ENCODE measurements at regions not wholly inside any gene's neighbourhood (a gene's known extent, or its start where the extent isn't known, plus 50 kb on each side); places are given as distances from the start of the nearest gene placed in this dataset.

GRCh38 chr14:34350903-34351302, 111.1 kb downstream of the SPTSSA start:
- WGBS, 4 donors = 81 to 90% (median 85%) methylated on average over 6 of the region's 6 CpGs
- no peak overlapping the region for H3K27ac ChIP-seq

GRCh38 chr14:34348592-34348991, 113.4 kb downstream of the SPTSSA start:
- 88 to 94% (median 92%) methylated on average over 6 of the region's 6 CpGs for WGBS, 4 donors
- TF ChIP-seq, protein P1, sequence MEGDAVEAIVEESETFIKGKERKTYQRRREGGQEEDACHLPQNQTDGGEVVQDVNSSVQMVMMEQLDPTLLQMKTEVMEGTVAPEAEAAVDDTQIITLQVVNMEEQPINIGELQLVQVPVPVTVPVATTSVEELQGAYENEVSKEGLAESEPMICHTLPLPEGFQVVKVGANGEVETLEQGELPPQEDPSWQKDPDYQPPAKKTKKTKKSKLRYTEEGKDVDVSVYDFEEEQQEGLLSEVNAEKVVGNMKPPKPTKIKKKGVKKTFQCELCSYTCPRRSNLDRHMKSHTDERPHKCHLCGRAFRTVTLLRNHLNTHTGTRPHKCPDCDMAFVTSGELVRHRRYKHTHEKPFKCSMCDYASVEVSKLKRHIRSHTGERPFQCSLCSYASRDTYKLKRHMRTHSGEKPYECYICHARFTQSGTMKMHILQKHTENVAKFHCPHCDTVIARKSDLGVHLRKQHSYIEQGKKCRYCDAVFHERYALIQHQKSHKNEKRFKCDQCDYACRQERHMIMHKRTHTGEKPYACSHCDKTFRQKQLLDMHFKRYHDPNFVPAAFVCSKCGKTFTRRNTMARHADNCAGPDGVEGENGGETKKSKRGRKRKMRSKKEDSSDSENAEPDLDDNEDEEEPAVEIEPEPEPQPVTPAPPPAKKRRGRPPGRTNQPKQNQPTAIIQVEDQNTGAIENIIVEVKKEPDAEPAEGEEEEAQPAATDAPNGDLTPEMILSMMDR (IDR thresholded peaks at IDR 0.05) = no peak
- TF ChIP-seq POLR2A (IDR thresholded peaks at IDR 0.05) = no peak
- DNase-seq (no peak), ATAC-seq (no peak)
- H3K27ac ChIP-seq = no peak overlapping the region
- H3K27me3 ChIP-seq = no peaks in the 10 kb centered on the region
- H3K36me3 ChIP-seq = no peaks in the 10 kb centered on the region
- intact Hi-C loops (cut with DNase I) = no loop called here
- no peaks in the 10 kb centered on the region for H3K9me3 ChIP-seq
- H3K4me3 ChIP-seq = no peak overlapping the region
- H3K4me1 ChIP-seq = no peaks in the 10 kb centered on the region

More at GRCh38 chr14:34350903-34351302, 111.1 kb downstream of the SPTSSA start:
- Histone ChIP-seq H3K4me1 (peaks cover 0 to 9% (median 0%) of the 10 kb centered on the region in 12 donors), H3K9me3 (no peaks in the 10 kb centered on the region), H3K36me3 (no peaks in the 10 kb centered on the region), H3K4me3 (no peak overlapping the region), H3K27me3 (no peaks in the 10 kb centered on the region)
- DNase-seq (no peak), ATAC-seq (no peak)
- intact Hi-C loops (cut with DNase I) = no loop called here
- no peak for TF ChIP-seq POLR2A (IDR thresholded peaks at IDR 0.05)
- TF ChIP-seq, protein P1 (IDR thresholded peaks at IDR 0.05) = no peak

DNA sequence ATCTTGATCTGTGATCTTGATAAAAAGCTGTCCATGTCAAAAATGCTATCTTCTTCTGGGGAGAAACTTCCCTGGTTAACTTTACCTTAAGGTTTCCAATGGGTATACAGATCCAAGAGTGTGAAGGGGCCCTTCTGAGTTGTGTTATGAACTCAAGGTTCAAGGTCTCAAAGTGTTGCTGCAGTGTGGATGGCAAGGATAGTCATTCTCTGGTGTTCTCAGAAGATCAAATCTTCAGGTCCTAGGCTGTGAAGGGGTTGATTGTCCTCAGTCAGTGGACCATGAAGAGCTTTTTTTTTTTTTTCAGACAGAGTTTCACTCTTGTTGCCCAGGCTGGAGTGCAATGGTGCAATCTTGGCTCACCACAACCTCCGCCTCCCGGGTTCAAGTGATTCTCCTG, 114.4 kb downstream of the SPTSSA start:
- no peak for ATAC-seq
- Histone ChIP-seq H3K9me3 (no peaks in the 10 kb centered on the region), H3K4me1 (no peaks in the 10 kb centered on the region), H3K4me3 (no peak overlapping the region), H3K36me3 (no peaks in the 10 kb centered on the region), H3K27me3 (no peaks in the 10 kb centered on the region), H3K27ac (no peak overlapping the region)
- intact Hi-C loops (cut with DNase I) = no loop called here
- 95 to 98% (median 97%) methylated on average over 2 of the region's 2 CpGs for WGBS, 4 donors
- no peak for DNase-seq
- TF ChIP-seq, protein P1 (IDR thresholded peaks at IDR 0.05) = no peak
- TF ChIP-seq POLR2A (IDR thresholded peaks at IDR 0.05) = no peak

- Histone ChIP-seq H3K9me3 (no peaks in the 10 kb centered on the region), H3K27me3 (no peaks in the 10 kb centered on the region), H3K4me1 (no peaks in the 10 kb centered on the region), H3K36me3 (no peaks in the 10 kb centered on the region), H3K4me3 (no peak overlapping the region), H3K27ac (no peak overlapping the region)
- TF ChIP-seq, protein P1 (IDR thresholded peaks at IDR 0.05) = no peak
- TF ChIP-seq POLR2A (IDR thresholded peaks at IDR 0.05) = no peak
- ATAC-seq (no peak), DNase-seq (no peak)
- 92 to 95% (median 93%) methylated on average over 17 to 26 of the region's 26 CpGs for WGBS, 4 donors
- intact Hi-C loops (cut with DNase I) = no loop called here
Observed at GRCh38 chr14:34345718-34346465, 116.1 kb downstream of the SPTSSA start.

Data from heart left ventricle (tissue), 16 donors.